Activated CD8-positive, alpha-beta memory T cell treated with anti-CD3 and anti-CD28 coated beads, Interleukin-2, amount 10 ng/mL, durations not matched to agents 7 days and 5 days (primary cell): ENCODE measurements at regions not wholly inside any gene's neighbourhood (a gene's known extent, or its start where the extent isn't known, plus 50 kb on each side); places are given as distances from the start of the nearest gene placed in this dataset.

Experiments used
- ATAC-seq: fragments of 150-1000 bp; cut with Tn5 transposase; one replicate; pipeline ENCODE4 v1.10.0; 2021; ENCODE audit warnings: moderate library complexity
- CTCF ChIA-PET: fragments of 350-600 bp; sonication (Branson Sonifier 250); formaldehyde crosslinking; loops from one replicate; lab custom pipeline; 2021; ENCODE audit warnings: antibody characterized with exemption; lab: Charles Lee
- DNase-seq: peaks from one replicate; pipeline ENCODE4 v3.0.0-alpha.2; 2020
- H3K27ac Mint-ChIP-seq: one replicate; pipeline ENCODE4 v1.8.0; 2021; ENCODE audit warnings: mild to moderate bottlenecking, mixed read lengths
- H3K27me3 Mint-ChIP-seq: one replicate; pipeline ENCODE4 v1.8.0; 2021; ENCODE audit warnings: mixed read lengths
- H3K36me3 Mint-ChIP-seq: one replicate; pipeline ENCODE4 v1.8.0; 2021; ENCODE audit warnings: mild to moderate bottlenecking, mixed read lengths
- H3K4me1 Mint-ChIP-seq: one replicate; pipeline ENCODE4 v1.8.0; 2021; ENCODE audit warnings: mixed read lengths
- H3K4me3 Mint-ChIP-seq: one replicate; pipeline ENCODE4 v1.8.0; 2021; ENCODE audit warnings: mild to moderate bottlenecking, moderate library complexity, mixed read lengths
- H3K9me3 Mint-ChIP-seq: one replicate; pipeline ENCODE4 v1.8.0; 2022; ENCODE audit warnings: low read depth, mixed read lengths

GRCh38 chr9:13971966-13972655 is 341.8 kb downstream of the NFIB start:
- no peaks in the 10 kb centered on the region for H3K27me3 Mint-ChIP-seq
- H3K36me3 Mint-ChIP-seq, result no peaks in the 10 kb centered on the region
- no peak overlapping the region for H3K27ac Mint-ChIP-seq
- no peak for DNase-seq
- no peaks in the 10 kb centered on the region for H3K4me1 Mint-ChIP-seq
- H3K4me3 Mint-ChIP-seq, result no peak overlapping the region
- CTCF ChIA-PET, result no interaction called here
- H3K9me3 Mint-ChIP-seq, result no peaks in the 10 kb centered on the region
- no peak for ATAC-seq

- H3K36me3 Mint-ChIP-seq, result no peaks in the 10 kb centered on the region
- no peak overlapping the region for H3K4me3 Mint-ChIP-seq
- H3K4me1 Mint-ChIP-seq, result no peaks in the 10 kb centered on the region
- ATAC-seq (no peak), DNase-seq (no peak)
- CTCF ChIA-PET, result no interaction called here
- H3K9me3 Mint-ChIP-seq, result no peaks in the 10 kb centered on the region
- H3K27ac Mint-ChIP-seq, result no peak overlapping the region
- H3K27me3 Mint-ChIP-seq, result no peaks in the 10 kb centered on the region
Observed at GRCh38 chr9:13971415-13971814, 342.5 kb downstream of the NFIB start.

- Mint-ChIP-seq H3K27ac (no peak overlapping the region), H3K36me3 (no peaks in the 10 kb centered on the region), H3K4me3 (no peak overlapping the region), H3K27me3 (no peaks in the 10 kb centered on the region), H3K9me3 (no peaks in the 10 kb centered on the region), H3K4me1 (no peaks in the 10 kb centered on the region)
- DNase-seq, result no peak
- CTCF ChIA-PET, result no interaction called here
- ATAC-seq, result no peak
Observed at GRCh38 chr9:13970426-13970825, 343.5 kb downstream of the NFIB start.

- ATAC-seq (no peak), DNase-seq (no peak)
- H3K4me3 Mint-ChIP-seq, result no peak overlapping the region
- CTCF ChIA-PET, result no interaction called here
- H3K4me1 Mint-ChIP-seq, result no peaks in the 10 kb centered on the region
- H3K36me3 Mint-ChIP-seq, result no peaks in the 10 kb centered on the region
- H3K27ac Mint-ChIP-seq, result no peak overlapping the region
- no peaks in the 10 kb centered on the region for H3K27me3 Mint-ChIP-seq
- H3K9me3 Mint-ChIP-seq, result no peaks in the 10 kb centered on the region
Observed at GRCh38 chr9:13970018-13970417, 343.9 kb downstream of the NFIB start.

- Mint-ChIP-seq H3K36me3 (no peaks in the 10 kb centered on the region), H3K27me3 (no peaks in the 10 kb centered on the region), H3K27ac (no peak overlapping the region), H3K4me1 (no peaks in the 10 kb centered on the region), H3K4me3 (no peak overlapping the region), H3K9me3 (peaks cover 2% of the 10 kb centered on the region)
- CTCF ChIA-PET, result no interaction called here
- ATAC-seq (no peak), DNase-seq (no peak)
Observed at GRCh38 chr9:13967438-13967837, 346.5 kb downstream of the NFIB start.

GRCh38 chr9:13967011-13967410 is 346.9 kb downstream of the NFIB start:
- no peak for ATAC-seq
- Mint-ChIP-seq H3K4me1 (no peaks in the 10 kb centered on the region), H3K27me3 (no peaks in the 10 kb centered on the region), H3K27ac (no peak overlapping the region), H3K9me3 (peaks cover 2% of the 10 kb centered on the region), H3K4me3 (no peak overlapping the region), H3K36me3 (no peaks in the 10 kb centered on the region)
- DNase-seq, result no peak
- CTCF ChIA-PET, result no interaction called here

GRCh38 chr9:13963005-13963653 is 350.8 kb downstream of the NFIB start:
- Mint-ChIP-seq H3K27me3 (no peaks in the 10 kb centered on the region), H3K27ac (no peak overlapping the region)
- ATAC-seq, result no peak

GRCh38 chr9:13962006-13962405 is 351.9 kb downstream of the NFIB start:
- no peaks in the 10 kb centered on the region for H3K36me3 Mint-ChIP-seq
- no peak overlapping the region for H3K27ac Mint-ChIP-seq
- CTCF ChIA-PET, result no interaction called here
- H3K9me3 Mint-ChIP-seq, result peaks cover 2% of the 10 kb centered on the region
- ATAC-seq, result no peak
- H3K4me1 Mint-ChIP-seq, result no peaks in the 10 kb centered on the region
- no peak for DNase-seq
- H3K27me3 Mint-ChIP-seq, result no peaks in the 10 kb centered on the region
- no peak overlapping the region for H3K4me3 Mint-ChIP-seq

More at GRCh38 chr9:13963005-13963653, 350.8 kb downstream of the NFIB start:
- H3K36me3 Mint-ChIP-seq, result no peaks in the 10 kb centered on the region
- DNase-seq, result no peak
- H3K4me1 Mint-ChIP-seq, result no peaks in the 10 kb centered on the region
- CTCF ChIA-PET, result no interaction called here
- peaks cover 2% of the 10 kb centered on the region for H3K9me3 Mint-ChIP-seq
- H3K4me3 Mint-ChIP-seq, result no peak overlapping the region

- DNase-seq, result no peak
- no peak overlapping the region for H3K27ac Mint-ChIP-seq
- CTCF ChIA-PET, result no interaction called here
- no peaks in the 10 kb centered on the region for H3K4me1 Mint-ChIP-seq
- H3K9me3 Mint-ChIP-seq, result peaks cover 2% of the 10 kb centered on the region
- ATAC-seq, result no peak
- no peak overlapping the region for H3K4me3 Mint-ChIP-seq
- H3K36me3 Mint-ChIP-seq, result no peaks in the 10 kb centered on the region
- H3K27me3 Mint-ChIP-seq, result no peaks in the 10 kb centered on the region
Observed at GRCh38 chr9:13960011-13960765, 353.8 kb downstream of the NFIB start.

- no peaks in the 10 kb centered on the region for H3K4me1 Mint-ChIP-seq
- CTCF ChIA-PET, result no interaction called here
- no peaks in the 10 kb centered on the region for H3K27me3 Mint-ChIP-seq
- DNase-seq (no peak), ATAC-seq (no peak)
- H3K36me3 Mint-ChIP-seq, result no peaks in the 10 kb centered on the region
- H3K27ac Mint-ChIP-seq, result no peak overlapping the region
- H3K9me3 Mint-ChIP-seq, result no peaks in the 10 kb centered on the region
- H3K4me3 Mint-ChIP-seq, result no peak overlapping the region
Observed at GRCh38 chr9:13958672-13959071, 355.3 kb downstream of the NFIB start.

GRCh38 chr9:13957089-13957488 is 356.9 kb downstream of the NFIB start:
- no peak overlapping the region for H3K4me3 Mint-ChIP-seq
- H3K27me3 Mint-ChIP-seq, result no peaks in the 10 kb centered on the region
- no peaks in the 10 kb centered on the region for H3K9me3 Mint-ChIP-seq
- no peak for ATAC-seq
- no peak for DNase-seq
- H3K27ac Mint-ChIP-seq, result no peak overlapping the region
- H3K4me1 Mint-ChIP-seq, result no peaks in the 10 kb centered on the region
- CTCF ChIA-PET, result interaction anchor here (0.6 kb wide), 1 partner anchor 1123 kb away, joined by 5 read pairs; no protein-coding TSS in a partner anchor
- no peaks in the 10 kb centered on the region for H3K36me3 Mint-ChIP-seq

- Mint-ChIP-seq H3K9me3 (no peaks in the 10 kb centered on the region), H3K27ac (no peak overlapping the region), H3K4me3 (no peak overlapping the region), H3K4me1 (no peaks in the 10 kb centered on the region), H3K27me3 (no peaks in the 10 kb centered on the region), H3K36me3 (no peaks in the 10 kb centered on the region)
- DNase-seq, result no peak
- no peak for ATAC-seq
- CTCF ChIA-PET, result no interaction called here
Observed at GRCh38 chr9:13956107-13956506, 357.8 kb downstream of the NFIB start.

- H3K4me1 Mint-ChIP-seq, result no peaks in the 10 kb centered on the region
- H3K27ac Mint-ChIP-seq, result no peak overlapping the region
- H3K36me3 Mint-ChIP-seq, result no peaks in the 10 kb centered on the region
- H3K9me3 Mint-ChIP-seq, result peaks cover 3% of the 10 kb centered on the region
- DNase-seq (no peak), ATAC-seq (no peak)
- CTCF ChIA-PET, result no interaction called here
- H3K4me3 Mint-ChIP-seq, result no peak overlapping the region
- H3K27me3 Mint-ChIP-seq, result no peaks in the 10 kb centered on the region
Observed at GRCh38 chr9:13952906-13953305, 361.0 kb downstream of the NFIB start.

GRCh38 chr9:13948037-13948436 is 365.9 kb downstream of the NFIB start:
- peaks cover 5% of the 10 kb centered on the region for H3K9me3 Mint-ChIP-seq
- H3K27ac Mint-ChIP-seq, result no peak overlapping the region
- CTCF ChIA-PET, result no interaction called here
- ATAC-seq, result no peak
- no peak overlapping the region for H3K4me3 Mint-ChIP-seq
- no peaks in the 10 kb centered on the region for H3K4me1 Mint-ChIP-seq
- DNase-seq, result no peak
- H3K36me3 Mint-ChIP-seq, result no peaks in the 10 kb centered on the region
- H3K27me3 Mint-ChIP-seq, result no peaks in the 10 kb centered on the region
